ENCODE measurements at regions not wholly inside any gene's neighbourhood (a gene's known extent, or its start where the extent isn't known, plus 50 kb on each side); places are given as distances from the start of the nearest gene placed in this dataset.

- no peak for TF ChIP-seq CTCF (IDR thresholded peaks at IDR 0.05)
- no peak for TF ChIP-seq POLR2AphosphoS5 (IDR thresholded peaks at IDR 0.05)
- no peak for TF ChIP-seq POLR2A (IDR thresholded peaks at IDR 0.05)
Measured at GRCh38 chr1:229759586-229759985, 133.5 kb downstream of the URB2 start.

Data from prostate gland (tissue), 2 donors.